HT1080 (cell line): ENCODE measurements at regions not wholly inside any gene's neighbourhood (a gene's known extent, or its start where the extent isn't known, plus 50 kb on each side); places are given as distances from the start of the nearest gene placed in this dataset.
"Not testable (repeated sequence)": the region's sequence is repeated elsewhere in the genome, so short reads cannot be mapped to it uniquely, and the experiment has no call there.

ENCODE experiments used
- DNase-seq: peaks from one replicate; pipeline ENCODE4 v3.0.0-alpha.2; 2015; ENCODE audit warnings: low read depth

DNA sequence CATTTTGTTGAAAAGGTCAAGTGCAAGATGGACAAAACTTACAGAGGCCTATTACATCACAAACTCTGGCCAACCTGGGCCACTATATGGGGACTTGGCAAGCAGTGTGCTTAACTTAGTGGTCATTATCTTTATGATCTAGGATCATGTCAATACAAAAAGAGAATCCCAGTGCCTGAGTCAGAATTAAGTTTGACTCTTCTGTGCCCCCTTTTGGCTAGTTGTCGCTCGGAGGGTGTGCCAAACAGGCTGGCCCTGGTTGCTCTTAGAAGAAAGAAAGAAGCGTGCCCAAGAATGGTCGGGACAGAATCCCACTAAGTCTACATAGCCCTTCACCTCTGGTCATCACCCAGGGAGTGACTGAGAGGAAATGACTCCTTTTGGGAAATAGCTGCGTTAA, 100.1 kb downstream of the EIF4E start:
- peak; percentile 43 for DNase-seq

DNA sequence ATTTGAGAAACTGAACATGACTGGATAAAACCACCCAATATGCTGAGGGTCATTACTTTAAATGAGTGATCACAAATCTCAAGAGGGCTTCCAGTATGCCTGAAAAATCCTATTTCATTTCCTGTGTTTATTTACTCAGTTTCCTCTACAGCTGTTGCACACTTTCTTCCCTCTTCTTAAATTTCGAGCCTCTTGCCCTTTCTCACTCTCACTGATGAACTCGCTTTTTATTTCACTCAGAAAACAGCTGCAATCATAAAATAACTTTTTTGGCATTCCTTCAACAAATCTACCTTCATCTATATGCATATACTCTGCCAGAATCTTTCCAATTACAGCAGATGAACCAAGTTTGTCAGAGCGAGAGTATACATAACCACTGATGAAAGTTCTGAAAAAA, 101.3 kb downstream of the EIF4E start:
- DNase-seq = no peak

DNA sequence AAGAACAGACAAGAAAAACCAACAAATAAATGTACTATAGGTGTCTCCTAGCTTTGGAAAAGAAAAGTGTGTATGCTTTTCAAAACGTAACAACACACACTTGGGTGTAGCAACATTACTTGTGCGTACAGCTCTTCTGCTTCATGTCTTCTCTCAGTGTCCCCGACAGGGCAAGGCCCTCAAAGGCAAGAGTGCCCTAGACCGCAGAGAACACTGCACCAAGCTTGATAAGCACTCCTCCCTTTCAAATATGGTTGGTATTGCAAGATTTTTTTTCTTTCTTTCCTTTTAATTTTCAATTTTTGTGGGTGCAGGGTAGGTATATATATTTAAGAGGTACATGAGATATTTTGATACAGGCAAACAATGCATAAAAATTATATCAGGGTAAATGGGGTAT, 106.8 kb downstream of the EIF4E start:
- DNase-seq = no peak

DNA sequence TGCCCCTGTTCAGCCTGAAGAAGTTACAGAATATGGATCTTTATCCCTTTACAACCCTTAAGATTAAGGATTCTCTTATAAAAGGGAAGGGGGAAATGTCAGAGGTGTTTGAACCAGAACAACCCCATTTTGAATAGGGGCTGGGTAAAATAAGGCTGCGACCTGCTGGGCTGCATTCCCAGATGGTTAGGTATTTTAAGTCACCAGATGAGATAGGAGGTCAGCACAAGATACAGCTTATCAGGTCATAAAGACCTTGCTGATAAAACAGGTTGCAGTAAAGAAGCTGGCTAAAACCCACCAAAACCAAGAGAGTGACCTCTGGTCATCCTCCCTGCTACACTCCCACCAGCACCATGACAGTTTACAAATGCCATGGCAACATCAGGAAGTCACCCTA, 110.8 kb downstream of the EIF4E start:
- not testable (repeated sequence) for DNase-seq

DNA sequence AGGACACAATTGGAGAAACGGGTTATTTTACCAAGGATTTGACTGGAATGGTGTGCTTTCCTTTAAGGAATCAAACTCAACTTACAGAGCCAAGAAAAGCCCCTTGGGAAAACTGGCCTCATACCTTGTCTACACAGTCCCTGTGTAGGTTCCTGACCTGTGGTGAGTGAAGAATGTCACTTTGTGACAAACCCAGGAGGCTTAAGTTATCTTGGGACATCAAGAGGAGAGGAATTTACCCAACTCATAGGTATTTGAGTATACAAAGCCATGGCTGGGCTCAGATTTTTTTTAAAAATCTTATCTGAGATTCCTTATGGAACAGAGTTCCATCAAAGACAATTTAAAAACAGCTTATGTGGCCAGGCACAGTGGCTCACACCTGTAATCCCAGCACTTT, 112.1 kb downstream of the EIF4E start:
- DNase-seq = no peak

DNA sequence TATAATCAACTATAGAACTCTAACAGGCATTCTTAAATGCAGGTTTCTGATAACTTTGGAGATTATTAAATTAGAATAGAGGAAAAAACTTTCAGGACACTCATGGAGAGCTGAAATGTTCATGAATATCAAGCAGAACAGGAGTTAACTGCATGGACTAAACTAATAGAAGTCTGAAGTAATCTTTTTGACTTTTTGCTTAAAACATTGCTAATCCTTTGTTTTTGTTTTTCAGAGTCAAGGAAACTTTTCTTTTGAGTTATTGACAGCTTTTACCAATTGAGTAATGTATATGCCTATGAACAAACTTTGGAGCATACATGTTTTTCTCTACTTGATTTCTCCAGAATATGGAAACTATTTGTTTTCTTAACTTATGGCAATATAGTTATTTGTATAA, 112.5 kb downstream of the EIF4E start:
- DNase-seq = no peak

DNA sequence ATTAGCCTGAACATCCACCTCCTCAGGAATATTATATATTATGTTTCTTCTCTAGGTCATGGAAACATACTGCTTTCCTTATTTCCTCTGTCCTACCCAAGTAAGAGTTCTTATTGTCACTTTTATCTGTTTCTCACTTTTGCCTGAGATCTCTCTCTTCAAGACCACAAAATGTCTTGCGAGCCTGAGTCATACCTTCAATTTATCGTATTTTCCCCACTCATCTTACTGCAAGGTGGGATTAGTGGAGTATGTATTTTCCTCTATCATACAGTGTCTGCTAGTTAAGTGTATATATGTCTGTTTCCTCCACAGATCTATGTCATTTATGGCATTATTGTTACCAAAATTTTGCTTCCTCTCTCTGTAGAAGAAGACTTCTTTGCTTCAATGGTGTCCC, 124.5 kb downstream of the EIF4E start:
- no peak for DNase-seq

DNA sequence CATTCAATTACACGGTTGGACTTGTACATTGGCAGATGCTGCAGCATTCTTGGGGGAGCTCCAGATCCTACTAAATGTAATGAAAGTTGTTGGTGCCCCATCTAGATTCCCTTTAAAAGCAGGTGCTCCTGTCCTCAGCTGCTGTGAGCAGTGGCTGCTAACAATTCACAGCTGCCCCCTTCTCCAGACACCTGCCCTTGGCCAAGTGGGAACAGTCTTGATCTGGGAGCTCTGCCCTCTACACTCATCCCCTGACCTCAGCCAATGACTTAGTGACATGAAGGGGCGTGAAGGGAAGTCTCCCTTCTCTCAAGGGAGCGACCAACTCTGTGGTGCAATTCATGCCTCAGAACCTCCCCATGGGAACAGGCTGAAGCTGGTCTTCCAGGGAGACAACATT, 125.7 kb downstream of the EIF4E start:
- no peak for DNase-seq

DNA sequence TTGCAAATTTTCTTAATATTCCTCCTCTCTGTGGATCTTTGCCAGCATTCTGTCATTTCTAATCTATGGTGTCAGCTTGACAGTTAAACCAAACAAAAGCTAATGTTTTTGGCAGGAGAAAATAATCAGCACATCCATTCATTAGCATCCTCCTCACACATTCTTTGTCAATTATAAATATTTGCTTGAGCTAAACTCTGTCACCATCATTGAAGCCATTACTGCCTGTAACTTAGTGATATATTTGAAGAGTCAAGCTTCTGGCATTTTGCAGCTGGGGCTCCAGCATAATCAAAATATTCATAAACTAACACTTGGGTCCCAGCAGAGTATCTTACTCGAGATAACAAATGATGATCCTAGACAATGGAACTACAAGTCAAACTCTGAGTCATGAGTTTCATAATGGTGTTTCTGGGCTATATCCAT, 126.1 kb downstream of the EIF4E start:
- no peak for DNase-seq

DNA sequence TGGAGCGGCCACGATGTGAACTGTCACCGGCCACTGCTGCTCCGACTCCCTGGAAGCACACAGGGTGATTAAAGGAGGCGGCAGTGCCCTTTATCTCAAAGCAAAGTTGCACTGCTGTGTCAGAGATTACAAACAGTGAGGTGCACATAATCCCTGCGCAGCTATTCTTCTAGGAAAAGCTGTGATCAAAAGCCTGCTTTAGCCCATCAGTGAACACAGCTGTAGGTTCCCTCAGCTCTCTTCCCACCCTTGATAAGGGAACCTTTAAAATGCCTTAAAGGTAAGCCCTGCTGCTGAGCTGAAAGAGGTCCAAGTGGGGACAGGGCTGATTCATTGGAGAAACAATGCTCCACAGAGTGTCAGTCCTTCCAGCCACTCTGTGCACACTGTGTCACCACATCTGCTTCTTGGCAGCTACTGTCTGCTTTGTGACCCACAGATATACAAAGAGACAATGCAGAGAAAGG, 127.6 kb downstream of the EIF4E start:
- no peak for DNase-seq

DNA sequence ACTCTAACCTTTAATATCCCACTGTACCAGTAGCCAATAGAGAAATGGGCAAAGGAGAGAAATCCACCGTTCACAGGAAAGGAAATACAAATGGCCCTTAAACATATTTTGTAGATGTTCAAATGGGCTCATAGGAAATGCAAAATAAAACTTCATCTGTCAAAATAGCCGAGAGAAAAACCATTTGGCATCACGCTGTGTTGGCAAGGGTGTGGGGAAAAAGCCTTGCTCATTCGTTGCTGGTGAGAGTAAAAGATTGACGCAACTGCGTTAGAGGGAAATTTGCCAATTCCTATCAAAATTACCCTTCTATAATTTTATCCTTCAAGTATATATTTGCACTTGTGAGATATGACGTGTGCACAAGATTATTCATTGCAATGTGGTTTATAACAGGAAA, 131.9 kb downstream of the EIF4E start:
- no peak for DNase-seq

DNA sequence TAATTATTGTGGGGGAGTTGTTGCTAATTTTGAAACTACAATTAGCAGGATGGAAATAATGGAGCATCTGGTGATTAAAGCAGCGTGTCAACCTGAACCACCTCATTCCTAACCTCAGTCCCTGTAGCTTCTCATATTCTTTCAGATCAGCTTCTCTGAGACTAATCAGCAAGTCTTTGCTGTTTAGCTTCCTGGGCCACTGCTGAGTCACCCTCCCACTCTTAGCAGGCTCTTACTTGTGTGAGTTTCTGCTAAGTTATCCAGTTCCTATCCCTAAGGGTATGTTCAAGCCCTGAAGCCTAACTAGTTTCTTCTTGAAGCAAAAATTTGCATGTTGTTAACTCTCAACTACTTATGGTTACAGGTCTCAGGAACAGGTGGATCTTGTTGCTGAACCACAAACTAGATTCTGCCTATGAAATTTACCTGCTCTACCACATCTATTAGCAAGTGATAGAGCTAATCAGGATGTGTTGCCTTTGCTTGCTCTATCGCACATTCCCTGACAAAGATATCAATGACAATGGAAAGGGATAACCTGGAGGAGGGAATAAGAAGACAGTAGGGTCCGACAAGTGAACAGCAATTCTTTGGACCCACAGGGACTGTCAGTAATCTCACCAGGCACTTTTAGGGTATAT, 134.2 kb downstream of the EIF4E start:
- peak; percentile 41 for DNase-seq

DNA sequence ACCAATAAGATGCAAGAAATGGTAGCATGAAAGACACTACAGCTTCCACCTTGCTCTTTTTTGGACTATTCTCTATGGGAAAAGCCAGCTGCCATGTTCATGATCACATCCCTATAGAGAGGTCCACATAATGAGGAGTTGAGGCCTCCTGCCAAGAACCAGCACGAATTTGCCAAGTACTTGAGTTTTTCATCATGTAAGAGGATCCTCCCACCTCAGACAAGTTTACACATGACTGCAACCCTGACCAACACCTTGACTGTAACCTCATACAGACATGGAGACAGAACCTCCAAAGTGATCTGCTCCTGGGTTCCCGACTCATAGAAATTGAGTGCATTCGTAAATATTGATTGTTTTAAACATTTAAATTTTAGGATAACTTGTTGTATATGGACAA, 135.2 kb upstream of the TSPAN5 start:
- DNase-seq = no peak

DNA sequence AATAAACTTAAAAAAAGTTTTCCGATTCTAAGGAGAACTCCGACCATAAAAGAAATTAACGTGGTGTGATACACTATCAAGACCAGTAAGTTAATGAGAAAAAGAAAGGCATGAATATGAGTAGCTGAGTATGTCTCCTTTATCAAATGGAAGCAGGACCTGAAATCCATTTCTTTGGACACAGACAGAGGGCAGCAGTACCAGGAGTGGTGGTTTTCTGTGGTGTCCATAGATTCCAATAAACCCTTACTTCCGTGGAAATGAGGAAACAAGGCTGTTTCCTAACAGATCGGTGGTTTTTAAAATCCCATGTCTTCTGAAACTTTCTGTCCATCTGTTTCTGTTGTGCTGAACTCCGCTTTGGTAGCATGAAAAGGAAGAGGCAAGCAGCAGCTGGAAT, 128.5 kb upstream of the TSPAN5 start:
- DNase-seq = peak; percentile 37

DNA sequence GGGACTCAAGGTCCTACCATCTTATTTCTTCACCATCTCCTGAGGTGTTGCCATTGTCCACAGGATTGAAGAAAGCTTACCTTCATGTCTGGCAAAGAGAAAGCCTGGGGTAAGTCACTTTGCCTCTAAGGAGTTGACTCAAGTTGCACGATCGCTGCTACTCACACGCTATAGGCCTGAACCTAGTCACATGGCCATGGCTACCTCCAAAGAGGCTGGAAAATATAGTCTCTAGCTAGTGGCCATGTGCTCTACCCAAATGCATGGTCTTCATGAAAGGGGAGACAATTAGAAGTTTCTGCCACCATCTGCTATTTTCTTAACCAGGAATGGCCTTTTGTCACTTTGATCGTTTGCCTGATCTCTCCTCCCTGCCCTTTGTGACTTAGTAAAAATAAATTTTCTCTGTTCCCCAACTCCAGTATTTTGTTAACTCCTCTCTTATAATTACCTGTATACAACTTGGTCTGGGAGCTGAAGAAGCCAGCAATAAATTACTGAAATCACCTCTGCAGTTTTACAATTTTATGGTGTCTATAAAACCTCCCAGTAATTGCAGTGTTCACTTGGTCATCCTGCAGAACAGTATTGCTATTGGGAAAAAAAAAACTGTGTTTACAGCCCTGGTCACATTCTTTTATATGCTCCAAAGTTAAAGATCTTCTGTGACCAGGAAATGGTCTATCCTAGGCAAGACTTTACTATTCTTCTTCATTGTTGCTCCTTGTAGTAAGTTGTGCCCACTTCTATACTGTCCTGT, 126.7 kb upstream of the TSPAN5 start:
- DNase-seq = no peak

DNA sequence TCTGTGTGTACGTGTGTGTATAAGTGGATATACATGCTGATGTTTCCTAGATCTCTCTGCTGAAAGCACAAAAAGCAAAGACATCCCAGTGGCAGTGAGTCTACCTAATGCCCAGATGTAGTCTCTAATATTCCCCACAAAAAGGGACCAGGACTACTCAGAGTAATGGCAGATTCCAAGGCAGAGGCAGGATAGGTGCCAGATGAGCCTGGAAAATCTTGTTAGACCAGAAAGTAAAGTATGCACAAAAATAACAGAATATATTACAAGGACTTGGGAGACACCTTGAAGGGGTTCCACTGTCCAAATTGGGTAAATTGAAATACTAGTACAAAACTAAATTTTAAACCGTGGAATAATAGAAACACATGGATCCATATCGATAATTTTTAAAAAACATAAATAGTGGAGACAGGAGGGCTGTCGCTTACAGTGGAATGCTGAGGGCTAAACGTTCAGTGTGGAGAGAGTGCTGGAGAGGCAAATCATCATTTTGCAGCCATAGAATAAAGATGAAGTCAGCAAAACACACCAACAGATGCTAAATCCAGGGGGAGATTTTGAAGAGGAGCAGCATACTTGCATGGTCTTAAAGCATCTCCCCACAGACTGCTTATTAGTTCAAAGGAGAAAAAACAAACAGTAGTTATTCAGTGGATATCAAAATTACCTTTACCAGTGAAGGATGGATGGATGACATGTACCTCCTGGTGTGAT, 123.4 kb upstream of the TSPAN5 start:
- DNase-seq = no peak

DNA sequence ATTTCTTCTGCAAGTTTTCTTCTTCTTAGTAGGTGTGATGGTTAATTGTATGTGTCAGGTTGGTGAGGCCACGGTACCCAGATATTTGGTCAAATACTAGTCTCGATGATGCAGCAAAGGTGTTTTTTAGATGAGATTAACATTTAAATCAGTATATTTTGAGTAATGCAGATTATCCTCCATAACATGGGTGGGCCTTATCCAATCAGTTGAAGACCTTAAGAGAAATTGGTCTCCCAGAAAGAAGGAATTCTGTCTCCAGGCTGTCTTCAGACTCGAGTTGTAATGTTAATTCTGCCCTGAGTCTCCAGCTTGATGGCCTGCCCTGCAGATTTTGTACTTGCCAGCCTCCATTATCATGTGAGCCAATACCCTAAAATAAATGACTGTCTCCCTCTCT, 122.5 kb upstream of the TSPAN5 start:
- DNase-seq = no peak

DNA sequence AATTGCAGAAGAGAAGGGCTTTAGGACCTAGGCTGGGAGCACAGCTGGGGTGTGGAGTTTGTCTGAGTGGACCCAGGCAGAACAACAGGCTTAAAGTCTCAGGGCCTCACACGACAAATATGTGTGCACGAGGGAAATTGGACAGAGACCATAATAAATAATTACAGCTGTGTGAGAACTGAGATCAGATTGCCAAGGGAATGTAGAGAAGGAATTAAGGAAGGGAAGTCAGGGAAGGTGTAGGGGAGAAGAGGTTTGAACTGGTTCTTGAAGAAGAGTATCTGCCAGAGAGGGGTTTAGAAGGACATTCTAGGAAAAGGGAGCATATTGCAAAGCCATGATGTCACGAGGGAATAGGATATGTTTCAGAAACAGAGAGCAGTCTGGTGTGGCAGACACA, 120.7 kb upstream of the TSPAN5 start:
- DNase-seq = no peak

DNA sequence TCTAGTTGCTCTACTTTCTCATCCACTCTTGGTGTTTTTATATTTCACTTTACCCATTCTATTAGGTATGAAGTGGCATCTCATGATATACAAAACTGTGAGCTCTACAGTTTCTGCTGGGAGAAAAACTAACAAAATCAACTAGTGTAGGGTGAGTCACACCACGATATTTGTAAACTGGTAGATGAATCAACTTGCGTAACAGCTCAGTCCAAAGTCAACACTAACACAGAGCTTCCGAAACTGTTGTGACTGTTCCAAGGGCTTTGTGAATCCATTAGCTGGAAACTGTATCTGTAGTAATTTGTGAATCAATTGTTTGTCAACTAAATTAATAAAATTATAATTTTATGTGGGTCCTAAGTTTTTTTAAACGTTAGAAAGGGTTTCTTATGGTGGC, 119.8 kb upstream of the TSPAN5 start:
- DNase-seq = peak; percentile 22

DNA sequence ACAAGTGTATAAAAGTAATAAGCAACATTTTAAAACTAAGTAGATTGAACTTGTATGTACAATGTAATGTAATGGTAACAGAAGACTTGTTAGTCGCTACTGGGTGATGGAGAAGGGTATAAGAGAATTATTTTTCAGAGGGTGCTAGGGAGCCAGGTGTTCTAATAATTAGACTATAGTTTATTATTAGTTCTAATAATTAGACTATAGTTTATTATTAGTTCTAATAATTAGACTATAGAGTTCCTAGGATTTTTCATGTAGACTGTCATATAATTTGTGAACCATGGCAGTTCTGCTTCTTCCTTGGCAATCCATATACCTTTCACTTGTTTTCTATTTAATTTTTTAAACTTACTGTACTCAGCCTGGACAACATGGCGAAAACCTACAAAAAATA, 117.3 kb upstream of the TSPAN5 start:
- DNase-seq = no peak

DNA sequence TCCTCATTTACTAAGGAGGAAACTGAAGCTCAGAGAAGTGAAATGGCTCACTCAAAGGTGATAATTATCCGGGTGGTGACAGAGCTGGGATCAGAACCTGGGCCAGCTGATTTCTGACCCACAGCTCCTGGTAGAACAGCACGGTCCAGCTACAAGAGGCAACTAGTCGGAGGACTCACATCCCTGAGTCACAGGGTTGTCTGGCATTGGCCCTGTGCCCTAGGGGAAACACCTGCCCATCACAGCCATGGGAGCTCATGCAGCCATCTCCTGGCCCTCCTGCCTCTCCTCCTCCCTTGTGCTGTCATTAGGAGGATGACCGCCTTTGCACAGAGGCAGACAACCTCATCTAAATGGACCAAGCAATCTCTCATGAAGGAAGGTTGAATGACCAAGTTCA, 115.2 kb upstream of the TSPAN5 start:
- DNase-seq = no peak

DNA sequence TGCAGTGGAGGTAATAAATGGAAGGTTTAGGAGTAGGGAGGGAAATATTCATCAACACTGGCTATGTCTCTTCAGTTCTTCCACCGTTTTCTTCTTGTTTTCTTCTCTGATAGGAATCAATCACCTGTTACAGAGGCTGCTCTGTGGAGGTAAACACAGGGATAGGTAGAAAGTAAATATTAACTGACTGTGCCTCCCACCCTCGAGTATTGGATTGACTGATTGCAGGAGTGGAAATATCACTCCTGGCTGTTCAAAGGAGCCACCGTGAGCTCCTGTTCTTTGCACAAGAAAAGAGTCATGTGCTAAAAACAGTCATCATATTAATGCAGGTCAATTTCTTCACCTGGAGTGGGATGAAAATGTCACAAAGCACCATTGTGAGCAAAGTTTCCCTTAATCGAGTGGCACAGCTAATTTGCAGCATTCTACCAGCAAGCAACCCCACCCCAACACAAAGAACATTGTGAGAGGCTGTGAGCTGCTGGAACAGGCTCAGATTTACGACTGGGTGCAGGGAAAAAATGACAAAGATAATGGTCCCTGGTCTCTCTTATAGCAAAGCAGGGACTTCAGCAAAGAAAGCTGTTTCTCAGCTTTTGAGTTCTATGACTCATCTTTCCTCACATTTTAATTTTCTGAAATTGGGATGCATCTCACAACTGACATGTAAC, 113.7 kb upstream of the TSPAN5 start:
- DNase-seq = no peak
